ENCODE measurements at regions not wholly inside any gene's neighbourhood (a gene's known extent, or its start where the extent isn't known, plus 50 kb on each side); places are given as distances from the start of the nearest gene placed in this dataset.

DNA sequence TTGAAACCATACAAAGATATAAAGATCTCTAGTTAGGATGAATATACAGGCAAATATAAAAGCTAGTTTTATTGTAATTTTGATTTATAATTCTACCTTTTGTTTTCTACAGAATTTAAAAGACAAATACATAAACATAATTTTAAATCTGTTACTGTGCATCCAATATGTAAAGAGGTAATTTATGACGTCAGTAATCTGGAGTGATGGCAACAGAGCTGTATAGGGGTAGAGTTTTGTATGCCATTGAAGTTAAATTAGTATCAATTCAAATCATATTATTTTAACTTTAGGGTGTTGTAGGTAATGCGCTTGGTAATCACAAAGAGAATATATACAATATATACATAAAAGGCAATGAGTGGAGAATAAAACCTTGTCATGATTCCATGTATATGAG lies 183.7 kb upstream of the ARHGAP24 start (continued):
- TF ChIP-seq, protein P1, sequence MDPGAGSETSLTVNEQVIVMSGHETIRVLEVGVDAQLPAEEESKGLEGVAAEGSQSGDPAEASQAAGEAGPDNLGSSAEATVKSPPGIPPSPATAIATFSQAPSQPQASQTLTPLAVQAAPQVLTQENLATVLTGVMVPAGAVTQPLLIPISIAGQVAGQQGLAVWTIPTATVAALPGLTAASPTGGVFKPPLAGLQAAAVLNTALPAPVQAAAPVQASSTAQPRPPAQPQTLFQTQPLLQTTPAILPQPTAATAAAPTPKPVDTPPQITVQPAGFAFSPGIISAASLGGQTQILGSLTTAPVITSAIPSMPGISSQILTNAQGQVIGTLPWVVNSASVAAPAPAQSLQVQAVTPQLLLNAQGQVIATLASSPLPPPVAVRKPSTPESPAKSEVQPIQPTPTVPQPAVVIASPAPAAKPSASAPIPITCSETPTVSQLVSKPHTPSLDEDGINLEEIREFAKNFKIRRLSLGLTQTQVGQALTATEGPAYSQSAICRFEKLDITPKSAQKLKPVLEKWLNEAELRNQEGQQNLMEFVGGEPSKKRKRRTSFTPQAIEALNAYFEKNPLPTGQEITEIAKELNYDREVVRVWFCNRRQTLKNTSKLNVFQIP (CRISPR knock-in tag; IDR thresholded peaks at IDR 0.05; ENCODE audit: borderline replicate concordance, low read depth) = no peak
- TF ChIP-seq ZC3H10 (CRISPR knock-in tag; IDR thresholded peaks at IDR 0.05) = no peak
- TF ChIP-seq ZNF565 (CRISPR knock-in tag; conservative IDR thresholded peaks at IDR 0.05; ENCODE audit: low read depth) = no peak

DNA sequence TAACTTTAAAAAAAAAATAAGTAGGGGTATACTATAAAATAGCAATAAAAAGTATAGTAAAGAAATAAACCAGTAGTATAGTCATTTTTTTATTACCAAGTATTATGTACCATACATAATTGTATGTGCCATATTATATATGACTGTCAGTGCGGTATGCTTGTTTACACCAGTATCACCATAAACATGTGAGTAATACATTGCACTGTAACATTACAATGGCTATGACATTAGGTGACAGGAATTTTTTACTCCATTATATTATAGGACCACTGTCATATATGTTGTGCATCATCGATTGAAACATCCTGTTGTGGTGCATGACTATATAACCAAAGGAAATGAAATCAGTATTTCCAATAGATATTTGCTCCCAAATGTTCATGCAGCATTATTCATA lies 176.9 kb upstream of the ARHGAP24 start:
- no peak for TF ChIP-seq ISL1 (CRISPR knock-in tag; IDR thresholded peaks at IDR 0.05)
- TF ChIP-seq, protein P1 (CRISPR knock-in tag; IDR thresholded peaks at IDR 0.05; ENCODE audit: borderline replicate concordance, low read depth) = no peak
- TF ChIP-seq, protein P2, sequence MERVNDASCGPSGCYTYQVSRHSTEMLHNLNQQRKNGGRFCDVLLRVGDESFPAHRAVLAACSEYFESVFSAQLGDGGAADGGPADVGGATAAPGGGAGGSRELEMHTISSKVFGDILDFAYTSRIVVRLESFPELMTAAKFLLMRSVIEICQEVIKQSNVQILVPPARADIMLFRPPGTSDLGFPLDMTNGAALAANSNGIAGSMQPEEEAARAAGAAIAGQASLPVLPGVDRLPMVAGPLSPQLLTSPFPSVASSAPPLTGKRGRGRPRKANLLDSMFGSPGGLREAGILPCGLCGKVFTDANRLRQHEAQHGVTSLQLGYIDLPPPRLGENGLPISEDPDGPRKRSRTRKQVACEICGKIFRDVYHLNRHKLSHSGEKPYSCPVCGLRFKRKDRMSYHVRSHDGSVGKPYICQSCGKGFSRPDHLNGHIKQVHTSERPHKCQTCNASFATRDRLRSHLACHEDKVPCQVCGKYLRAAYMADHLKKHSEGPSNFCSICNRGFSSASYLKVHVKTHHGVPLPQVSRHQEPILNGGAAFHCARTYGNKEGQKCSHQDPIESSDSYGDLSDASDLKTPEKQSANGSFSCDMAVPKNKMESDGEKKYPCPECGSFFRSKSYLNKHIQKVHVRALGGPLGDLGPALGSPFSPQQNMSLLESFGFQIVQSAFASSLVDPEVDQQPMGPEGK (CRISPR knock-in tag; IDR thresholded peaks at IDR 0.05; ENCODE audit: borderline replicate concordance) = no peak
- ATAC-seq = no peak

DNA sequence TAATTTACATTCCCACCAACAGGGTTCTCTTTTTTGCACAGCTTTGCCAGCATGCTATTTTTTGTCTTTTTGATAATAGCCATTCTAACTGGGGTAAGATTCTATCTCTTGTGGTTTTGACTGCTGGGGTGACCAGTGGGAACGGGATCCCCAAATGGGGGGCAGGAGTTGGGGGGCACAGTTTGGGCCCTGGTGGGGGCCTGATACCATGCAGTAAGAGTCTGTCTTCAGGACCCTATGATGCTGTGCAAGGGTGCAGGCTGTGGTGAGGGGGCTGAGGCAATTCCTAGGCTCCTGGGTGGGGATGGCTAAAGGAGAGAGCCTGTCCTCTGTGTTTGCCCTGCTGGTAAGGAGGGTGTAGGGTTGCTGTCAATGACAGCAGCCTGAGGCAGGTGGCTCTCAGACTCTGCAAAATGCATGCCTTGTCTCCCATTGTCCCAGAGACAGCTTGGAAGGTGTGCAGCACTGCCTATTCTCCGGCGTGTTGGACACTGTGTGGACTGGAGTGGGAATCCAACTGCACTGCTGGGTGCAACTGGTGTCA lies 172.7 kb upstream of the ARHGAP24 start:
- ATAC-seq = no peak
- TF ChIP-seq ISL1 (CRISPR knock-in tag; IDR thresholded peaks at IDR 0.05) (no peak), CSDC2 (CRISPR knock-in tag; IDR thresholded peaks at IDR 0.05) (no peak), GLIS3 (CRISPR knock-in tag; IDR thresholded peaks at IDR 0.05) (no peak), ZFP3 (CRISPR knock-in tag; IDR thresholded peaks at IDR 0.05) (no peak), SNAI2 (CRISPR knock-in tag; IDR thresholded peaks at IDR 0.05) (no peak), ZNF70 (CRISPR knock-in tag; IDR thresholded peaks at IDR 0.05) (no peak), ARNTL (CRISPR knock-in tag; IDR thresholded peaks at IDR 0.05; ENCODE audit: borderline replicate concordance, low read depth) (no peak), TCF4 (CRISPR knock-in tag; IDR thresholded peaks at IDR 0.05; ENCODE audit: borderline replicate concordance) (no peak), TOX (CRISPR knock-in tag; IDR thresholded peaks at IDR 0.05; ENCODE audit: borderline replicate concordance) (no peak), ZNF565 (CRISPR knock-in tag; conservative IDR thresholded peaks at IDR 0.05; ENCODE audit: low read depth) (no peak), ZC3H10 (CRISPR knock-in tag; IDR thresholded peaks at IDR 0.05) (no peak), ZNF8 (CRISPR knock-in tag; IDR thresholded peaks at IDR 0.05) (no peak), ZFP30 (CRISPR knock-in tag; IDR thresholded peaks at IDR 0.05) (no peak), OSR1 (CRISPR knock-in tag; IDR thresholded peaks at IDR 0.05) (no peak)
- TF ChIP-seq, protein P3, sequence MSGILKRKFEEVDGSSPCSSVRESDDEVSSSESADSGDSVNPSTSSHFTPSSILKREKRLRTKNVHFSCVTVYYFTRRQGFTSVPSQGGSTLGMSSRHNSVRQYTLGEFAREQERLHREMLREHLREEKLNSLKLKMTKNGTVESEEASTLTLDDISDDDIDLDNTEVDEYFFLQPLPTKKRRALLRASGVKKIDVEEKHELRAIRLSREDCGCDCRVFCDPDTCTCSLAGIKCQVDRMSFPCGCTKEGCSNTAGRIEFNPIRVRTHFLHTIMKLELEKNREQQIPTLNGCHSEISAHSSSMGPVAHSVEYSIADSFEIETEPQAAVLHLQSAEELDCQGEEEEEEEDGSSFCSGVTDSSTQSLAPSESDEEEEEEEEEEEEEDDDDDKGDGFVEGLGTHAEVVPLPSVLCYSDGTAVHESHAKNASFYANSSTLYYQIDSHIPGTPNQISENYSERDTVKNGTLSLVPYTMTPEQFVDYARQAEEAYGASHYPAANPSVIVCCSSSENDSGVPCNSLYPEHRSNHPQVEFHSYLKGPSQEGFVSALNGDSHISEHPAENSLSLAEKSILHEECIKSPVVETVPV (CRISPR knock-in tag; IDR thresholded peaks at IDR 0.05) = no peak
- TF ChIP-seq, protein P1 (CRISPR knock-in tag; IDR thresholded peaks at IDR 0.05; ENCODE audit: borderline replicate concordance, low read depth) = no peak
- TF ChIP-seq, protein P4, sequence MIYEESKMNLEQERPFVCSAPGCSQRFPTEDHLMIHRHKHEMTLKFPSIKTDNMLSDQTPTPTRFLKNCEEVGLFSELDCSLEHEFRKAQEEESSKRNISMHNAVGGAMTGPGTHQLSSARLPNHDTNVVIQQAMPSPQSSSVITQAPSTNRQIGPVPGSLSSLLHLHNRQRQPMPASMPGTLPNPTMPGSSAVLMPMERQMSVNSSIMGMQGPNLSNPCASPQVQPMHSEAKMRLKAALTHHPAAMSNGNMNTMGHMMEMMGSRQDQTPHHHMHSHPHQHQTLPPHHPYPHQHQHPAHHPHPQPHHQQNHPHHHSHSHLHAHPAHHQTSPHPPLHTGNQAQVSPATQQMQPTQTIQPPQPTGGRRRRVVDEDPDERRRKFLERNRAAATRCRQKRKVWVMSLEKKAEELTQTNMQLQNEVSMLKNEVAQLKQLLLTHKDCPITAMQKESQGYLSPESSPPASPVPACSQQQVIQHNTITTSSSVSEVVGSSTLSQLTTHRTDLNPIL (CRISPR knock-in tag; IDR thresholded peaks at IDR 0.05; ENCODE audit: low read depth) = no peak
- TF ChIP-seq, protein P2 (CRISPR knock-in tag; IDR thresholded peaks at IDR 0.05; ENCODE audit: borderline replicate concordance) = no peak
